H9 (cell line): ENCODE measurements at regions not wholly inside any gene's neighbourhood (a gene's known extent, or its start where the extent isn't known, plus 50 kb on each side); places are given as distances from the start of the nearest gene placed in this dataset.
"Not testable (repeated sequence)": the region's sequence is repeated elsewhere in the genome, so short reads cannot be mapped to it uniquely, and the experiment has no call there.

Experiments
- DNase-seq: peaks from one replicate; pipeline ENCODE4 v3.0.0-alpha.2; 2017
- H2AFZ ChIP-seq: one replicate; pipeline ENCODE4 v1.6.1; 2013; ENCODE audit warnings: mild to moderate bottlenecking, low read length, control low read depth, moderate library complexity
- H2AK5ac ChIP-seq: 2 replicates; pipeline ENCODE4 v1.6.1; 2013; ENCODE audit warnings: low read length, control low read depth, mixed read lengths; ENCODE audit not compliant: insufficient read length
- H2BK120ac ChIP-seq: one replicate; pipeline ENCODE4 v1.6.1; 2013; ENCODE audit warnings: low read depth, mild to moderate bottlenecking, low read length, control low read depth, inconsistent platforms; ENCODE audit not compliant: poor library complexity, severe bottlenecking
- H2BK12ac ChIP-seq: 2 replicates; pipeline ENCODE4 v1.6.1; 2013; ENCODE audit warnings: low read length, control low read depth, mixed read lengths, low read depth; ENCODE audit not compliant: insufficient read length
- H2BK15ac ChIP-seq: 2 replicates; pipeline ENCODE4 v1.6.1; 2013; ENCODE audit warnings: low read depth, low read length, control low read depth
- H2BK20ac ChIP-seq: one replicate; pipeline ENCODE4 v1.6.1; 2013; ENCODE audit warnings: low read depth, mild to moderate bottlenecking, low read length, control low read depth, inconsistent platforms; ENCODE audit not compliant: poor library complexity, severe bottlenecking
- H2BK5ac ChIP-seq: 2 replicates; pipeline ENCODE4 v1.6.1; 2013; ENCODE audit warnings: low read length, control low read depth, mixed read lengths; ENCODE audit not compliant: insufficient read length
- H3K14ac ChIP-seq: 2 replicates; pipeline ENCODE4 v1.6.1; 2013; ENCODE audit warnings: low read length, control low read depth; ENCODE audit not compliant: insufficient read depth
- H3K18ac ChIP-seq: 2 replicates; pipeline ENCODE4 v1.6.1; 2013; ENCODE audit warnings: low read depth, mild to moderate bottlenecking, mixed read lengths, low read length, control low read depth; ENCODE audit not compliant: insufficient read length
- H3K23ac ChIP-seq: 2 replicates; pipeline ENCODE4 v1.6.1; 2013; ENCODE audit warnings: low read length, control low read depth, mixed read lengths, low read depth; ENCODE audit not compliant: insufficient read length
- H3K23me2 ChIP-seq: 2 replicates; pipeline ENCODE4 v1.6.1; 2013; ENCODE audit warnings: low read depth, mild to moderate bottlenecking, mixed read lengths, low read length, control low read depth; ENCODE audit not compliant: insufficient read length, poor library complexity, severe bottlenecking
- H3K27ac ChIP-seq: 2 replicates; pipeline ENCODE4 v1.5.1; 2013; ENCODE audit warnings: low read length, control low read depth, mixed read lengths, low read depth; ENCODE audit not compliant: insufficient read length
- H3K27me3 ChIP-seq: 2 replicates; pipeline ENCODE4 v1.6.1; 2013; ENCODE audit warnings: low read length, control low read depth, inconsistent platforms; ENCODE audit not compliant: insufficient read depth
- H3K4ac ChIP-seq: 2 replicates; pipeline ENCODE4 v1.6.1; 2013; ENCODE audit warnings: low read depth, mild to moderate bottlenecking, control low read depth, inconsistent platforms, low read length, moderate library complexity
- H3K4me1 ChIP-seq: 2 replicates; pipeline ENCODE4 v1.6.1; 2013; ENCODE audit warnings: low read length, control low read depth, inconsistent platforms; ENCODE audit not compliant: insufficient read depth
- H3K4me2 ChIP-seq: 2 replicates; pipeline ENCODE4 v1.6.1; 2013; ENCODE audit warnings: low read length, control low read depth, mixed read lengths; ENCODE audit not compliant: insufficient read length, insufficient read depth
- H3K56ac ChIP-seq: 2 replicates; pipeline ENCODE4 v1.6.1; 2013; ENCODE audit warnings: low read depth, mild to moderate bottlenecking, mixed read lengths, low read length, control low read depth; ENCODE audit not compliant: insufficient read length
- H3K79me1 ChIP-seq: 2 replicates; pipeline ENCODE4 v1.6.1; 2013; ENCODE audit warnings: low read depth, mild to moderate bottlenecking, moderate library complexity, low read length, control low read depth, inconsistent platforms; ENCODE audit not compliant: insufficient read depth, poor library complexity, severe bottlenecking
- H3K79me2 ChIP-seq: 2 replicates; pipeline ENCODE4 v1.6.1; 2013; ENCODE audit warnings: low read length, control low read depth, inconsistent platforms; ENCODE audit not compliant: insufficient read depth
- H3K9ac ChIP-seq: 2 replicates; pipeline ENCODE4 v1.6.1; 2013; ENCODE audit warnings: low read length, control low read depth, mixed read lengths; ENCODE audit not compliant: insufficient read length; ENCODE audit errors: extremely low read depth
- H3K9me3 ChIP-seq: one replicate; pipeline ENCODE4 v1.6.1; 2013; ENCODE audit warnings: low read depth, low read length, inconsistent platforms; ENCODE audit not compliant: control insufficient read depth
- H3T11ph ChIP-seq: one replicate; pipeline ENCODE4 v1.6.1; 2013; ENCODE audit warnings: mild to moderate bottlenecking, low read length, control low read depth, inconsistent platforms
- H4K20me1 ChIP-seq: one replicate; pipeline ENCODE4 v1.6.1; 2013; ENCODE audit not compliant: control insufficient read depth, insufficient read length, insufficient read depth
- H4K5ac ChIP-seq: 2 replicates; pipeline ENCODE4 v1.6.1; 2013; ENCODE audit warnings: low read depth, mild to moderate bottlenecking, mixed read lengths, low read length, control low read depth; ENCODE audit not compliant: insufficient read length
- H4K8ac ChIP-seq: replicated peaks from 2 replicates; pipeline ENCODE4 v1.6.1; 2013; ENCODE audit warnings: low read length, control low read depth, mixed read lengths, low read depth; ENCODE audit not compliant: insufficient read length
- H4K91ac ChIP-seq: 2 replicates; pipeline ENCODE4 v1.6.1; 2013; ENCODE audit warnings: low read depth, mild to moderate bottlenecking, moderate library complexity, mixed read lengths, low read length, control low read depth; ENCODE audit not compliant: insufficient read length
- H3K27ac Mint-ChIP-seq, 3 experiments: 2 replicates in 2 of 3; 3 replicates in 1 of 3; pipeline ENCODE4 v1.8.0; 2020 to 2021; ENCODE audit warnings: mixed read lengths in 3 of 3, mild to moderate bottlenecking in 1 of 3, moderate library complexity in 1 of 3
- H3K27me3 Mint-ChIP-seq: 2 replicates; pipeline ENCODE4 v1.8.0; 2021; ENCODE audit warnings: low read depth, mild to moderate bottlenecking, moderate library complexity, mixed read lengths
- H3K36me3 Mint-ChIP-seq, 3 experiments: 2 replicates in 2 of 3; 3 replicates in 1 of 3; pipeline ENCODE4 v1.8.0; 2020 to 2021; ENCODE audit warnings: low read depth in 3 of 3, mixed read lengths in 3 of 3; ENCODE audit not compliant: insufficient read depth in 1 of 3
- H3K4me1 Mint-ChIP-seq, 2 experiments: 2 replicates each; pipeline ENCODE4 v1.8.0; 2020; ENCODE audit warnings: mixed read lengths in 2 of 2
- H3K4me3 Mint-ChIP-seq, 2 experiments: 2 replicates in 1 of 2; 3 replicates in 1 of 2; pipeline ENCODE4 v1.8.0; 2020 to 2021; ENCODE audit warnings: mild to moderate bottlenecking in 2 of 2, mixed read lengths in 2 of 2, moderate library complexity in 1 of 2
- H3K9me3 Mint-ChIP-seq, 2 experiments: 2 replicates in 1 of 2; 3 replicates in 1 of 2; pipeline ENCODE4 v1.8.0; 2020; ENCODE audit warnings: mild to moderate bottlenecking in 2 of 2, mixed read lengths in 2 of 2, moderate library complexity in 1 of 2
- WGBS: extraction: QIAGEN DNeasy Blood & Tissue Kit; methylation state at CpG from one replicate; pipeline ENCODE4 v1.1.7; 2013; ENCODE audit warnings: missing lambda C conversion rate, low lambda C conversion rate, mixed read lengths; ENCODE audit not compliant: insufficient read length; ENCODE audit errors: extremely low coverage; 5-methylcytosine and 5-hydroxymethylcytosine counted together

DNA sequence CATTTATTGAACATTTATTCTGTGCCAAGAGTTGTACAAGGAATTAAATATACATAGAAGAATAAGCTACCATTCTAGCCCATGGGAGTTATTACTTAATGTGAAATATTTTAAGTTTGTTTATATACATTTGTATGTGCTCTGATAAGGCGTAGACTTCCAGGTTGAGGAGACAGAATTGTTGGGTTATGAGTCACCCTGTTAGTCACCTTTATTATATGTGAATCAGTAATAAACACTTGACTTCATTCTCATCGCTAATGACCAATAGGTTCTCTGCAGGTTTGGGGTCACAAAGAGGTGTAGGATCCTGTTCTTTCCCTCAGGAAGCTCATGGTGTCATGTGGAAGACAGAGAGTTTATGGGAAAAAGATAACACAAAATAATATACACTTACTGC, 116.9 kb downstream of the SRGAP2 start:
- H2BK20ac ChIP-seq, H3K18ac ChIP-seq, H4K91ac ChIP-seq, H3K36me3 Mint-ChIP-seq, H3K23ac ChIP-seq, H3K79me1 ChIP-seq, H4K8ac ChIP-seq, H2BK12ac ChIP-seq, H3K27me3 ChIP-seq, H4K20me1 ChIP-seq, DNase-seq, H3K27me3 Mint-ChIP-seq, H3T11ph ChIP-seq, H3K9ac ChIP-seq, H3K4me3 Mint-ChIP-seq, H3K79me2 ChIP-seq, H2AK5ac ChIP-seq, H3K4me1 ChIP-seq, H2BK5ac ChIP-seq, H3K9me3 ChIP-seq, H3K27ac ChIP-seq, H2BK120ac ChIP-seq, H3K56ac ChIP-seq, H3K4me2 ChIP-seq, H3K4me1 Mint-ChIP-seq, H3K23me2 ChIP-seq, H4K5ac ChIP-seq, H3K27ac Mint-ChIP-seq, H2BK15ac ChIP-seq, H2AFZ ChIP-seq, H3K4ac ChIP-seq, H3K9me3 Mint-ChIP-seq, H3K14ac ChIP-seq: not testable (repeated sequence)
- no CpG with 5 or more reads among the region's 2 CpGs for WGBS

DNA sequence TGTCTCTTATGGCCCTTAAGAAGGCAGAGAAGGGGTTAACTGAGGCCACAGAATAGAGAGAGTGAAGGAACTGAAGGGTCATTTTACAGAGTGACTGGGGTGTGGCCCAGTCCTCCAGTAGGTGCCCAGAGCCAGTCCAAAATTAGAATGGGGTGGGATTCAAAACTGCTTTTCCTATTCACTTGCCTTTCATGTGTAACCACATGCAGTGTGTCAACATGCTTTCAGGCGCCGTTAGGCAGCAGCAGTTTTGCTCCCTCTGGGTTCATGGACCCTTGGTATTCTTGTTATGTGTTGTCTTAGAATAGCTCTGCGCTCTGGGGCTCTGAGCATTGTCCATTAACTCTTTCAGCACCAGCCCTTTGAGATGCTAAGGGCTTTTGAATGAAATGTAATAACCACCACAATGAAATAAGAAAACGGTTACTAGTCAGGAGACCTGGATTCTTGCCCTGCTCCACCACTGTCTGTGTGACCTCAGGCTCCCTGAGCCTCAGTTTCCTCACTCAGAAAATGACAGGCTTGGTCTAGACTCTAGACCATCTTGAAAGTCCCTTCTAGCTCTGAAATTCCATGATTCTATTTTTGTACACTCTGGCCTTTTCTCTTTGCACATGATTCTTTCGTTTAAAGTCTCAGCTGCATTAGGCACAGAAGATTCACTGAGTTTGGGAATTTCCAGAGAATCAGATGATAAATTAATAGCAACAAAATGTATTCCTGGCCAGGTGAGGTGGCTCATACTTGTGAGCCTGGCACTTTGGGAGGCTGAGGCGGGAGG, 123.0 kb downstream of the SRGAP2 start:
- not testable (repeated sequence) for H2BK20ac ChIP-seq, H3K23me2 ChIP-seq, H3T11ph ChIP-seq, H3K23ac ChIP-seq, H4K8ac ChIP-seq, H3K56ac ChIP-seq, H3K4me1 Mint-ChIP-seq, H3K9me3 ChIP-seq, H3K9me3 Mint-ChIP-seq, H3K18ac ChIP-seq, H2BK120ac ChIP-seq, H3K36me3 Mint-ChIP-seq, H3K4ac ChIP-seq, DNase-seq, H2AFZ ChIP-seq, H3K9ac ChIP-seq, H2BK15ac ChIP-seq, H3K79me1 ChIP-seq, H3K4me1 ChIP-seq, H3K27ac ChIP-seq, H3K27me3 Mint-ChIP-seq, H4K91ac ChIP-seq, H2AK5ac ChIP-seq, H3K4me3 Mint-ChIP-seq, H2BK5ac ChIP-seq, H3K14ac ChIP-seq, H3K27me3 ChIP-seq, H3K79me2 ChIP-seq, H3K4me2 ChIP-seq, H4K20me1 ChIP-seq, H2BK12ac ChIP-seq, H4K5ac ChIP-seq, H3K27ac Mint-ChIP-seq
- WGBS, result no CpG with 5 or more reads among the region's 6 CpGs
